ENCODE measurements at regions not wholly inside any gene's neighbourhood (a gene's known extent, or its start where the extent isn't known, plus 50 kb on each side); places are given as distances from the start of the nearest gene placed in this dataset.

- H3K4me1 ChIP-seq: no peaks in the 10 kb centered on the region
- H3K27ac ChIP-seq: no peak overlapping the region
- intact Hi-C loops (cut with DNase I): no loop called here
- TF ChIP-seq CTCF (IDR thresholded peaks at IDR 0.05): no peak
- H3K4me3 ChIP-seq: no peak overlapping the region
- DNase-seq: no peak
- no peaks in the 10 kb centered on the region for H3K9me3 ChIP-seq
- no peaks in the 10 kb centered on the region for H3K27me3 ChIP-seq
- H3K36me3 ChIP-seq: no peaks in the 10 kb centered on the region
- H3K9ac ChIP-seq (ENCODE audit: low read depth in 2 of 2, low read length in 2 of 2): no peak overlapping the region
These were observed 80.7 kb upstream of the STC2 start for GRCh38 chr5:173408946-173409345.

- H3K9ac ChIP-seq (ENCODE audit: low read depth in 2 of 2, low read length in 2 of 2): no peak overlapping the region
- no peak for TF ChIP-seq CTCF (IDR thresholded peaks at IDR 0.05)
- no peak for DNase-seq
These were observed 71.6 kb upstream of the STC2 start for GRCh38 chr5:173399851-173400250.

GRCh38 chr5:173397516-173397915 is 69.3 kb upstream of the STC2 start:
- Histone ChIP-seq H3K4me1 (no peaks in the 10 kb centered on the region), H3K9me3 (no peaks in the 10 kb centered on the region), H3K27ac (no peak overlapping the region), H3K27me3 (no peaks in the 10 kb centered on the region), H3K4me3 (no peak overlapping the region), H3K36me3 (no peaks in the 10 kb centered on the region), H3K9ac (ENCODE audit: low read depth in 2 of 2, low read length in 2 of 2) (no peak overlapping the region)
- TF ChIP-seq CTCF (IDR thresholded peaks at IDR 0.05): no peak
- intact Hi-C loops (cut with DNase I): no loop called here
- no peak for DNase-seq

More at GRCh38 chr5:173399851-173400250, 71.6 kb upstream of the STC2 start:
- intact Hi-C loops (cut with DNase I): no loop called here
- Histone ChIP-seq H3K4me3 (no peak overlapping the region), H3K4me1 (no peaks in the 10 kb centered on the region), H3K36me3 (no peaks in the 10 kb centered on the region), H3K9me3 (no peaks in the 10 kb centered on the region), H3K27ac (no peak overlapping the region), H3K27me3 (no peaks in the 10 kb centered on the region)

- no peaks in the 10 kb centered on the region for H3K27me3 ChIP-seq
- intact Hi-C loops (cut with DNase I): no loop called here
- no peaks in the 10 kb centered on the region for H3K36me3 ChIP-seq
- H3K4me1 ChIP-seq: no peaks in the 10 kb centered on the region
- DNase-seq: no peak
- no peaks in the 10 kb centered on the region for H3K9me3 ChIP-seq
- no peak for TF ChIP-seq CTCF (IDR thresholded peaks at IDR 0.05)
- no peak overlapping the region for H3K9ac ChIP-seq (ENCODE audit: low read depth in 2 of 2, low read length in 2 of 2)
- H3K4me3 ChIP-seq: no peak overlapping the region
- H3K27ac ChIP-seq: no peak overlapping the region
These were observed 68.2 kb upstream of the STC2 start for GRCh38 chr5:173396311-173396993.

- Histone ChIP-seq H3K4me3 (no peak overlapping the region), H3K9ac (ENCODE audit: low read depth in 2 of 2, low read length in 2 of 2) (no peak overlapping the region), H3K4me1 (no peaks in the 10 kb centered on the region), H3K9me3 (no peaks in the 10 kb centered on the region), H3K27ac (no peak overlapping the region), H3K36me3 (no peaks in the 10 kb centered on the region), H3K27me3 (no peaks in the 10 kb centered on the region)
- DNase-seq: no peak
- intact Hi-C loops (cut with DNase I): no loop called here
- TF ChIP-seq CTCF (IDR thresholded peaks at IDR 0.05): no peak
These were observed 67.7 kb upstream of the STC2 start for GRCh38 chr5:173395933-173396308.

Measured in colonic mucosa (tissue), 4 donors.